PFSK-1 (cell line): ENCODE measurements at regions not wholly inside any gene's neighbourhood (a gene's known extent, or its start where the extent isn't known, plus 50 kb on each side); places are given as distances from the start of the nearest gene placed in this dataset.

Experiments
- POLR2AphosphoS5 ChIP-seq: IDR thresholded peaks from 2 replicates; pipeline ENCODE4 v1.6.1; 2012; ENCODE audit warnings: low read depth, mild to moderate bottlenecking, control low read depth, low read length, moderate library complexity
- REST ChIP-seq, 2 experiments: IDR thresholded peaks; 2 replicates each; pipeline versions ENCODE4 v1.6.1 to v1.8.0; 2011 to 2012; ENCODE audit warnings: low read depth in 2 of 2, low read length in 2 of 2, control low read depth in 1 of 2, inconsistent platforms in 1 of 2, mild to moderate bottlenecking in 1 of 2, moderate library complexity in 1 of 2; ENCODE audit not compliant: insufficient read depth in 1 of 2
- TAF1 ChIP-seq: IDR thresholded peaks from 2 replicates; pipeline ENCODE4 v1.6.1; 2012; ENCODE audit warnings: low read length, control low read depth, borderline replicate concordance; ENCODE audit not compliant: insufficient read depth

GRCh38 chr1:185500001-185500626 is 183.1 kb upstream of the IVNS1ABP start:
- TF ChIP-seq REST (IDR thresholded peaks at IDR 0.05; ENCODE audit: insufficient read depth in 1 of 2, low read depth in 2 of 2, low read length in 2 of 2) (no peak), POLR2AphosphoS5 (no peak), TAF1 (no peak)
